Urothelium cell line (cell line): ENCODE measurements at regions not wholly inside any gene's neighbourhood (a gene's known extent, or its start where the extent isn't known, plus 50 kb on each side); places are given as distances from the start of the nearest gene placed in this dataset.
A peak's percentile ranks its signal among the peaks of the same experiment; 100 is the strongest.

Experiments
- DNase-seq: peaks from one replicate; pipeline ENCODE4 v3.0.0; 2011; ENCODE audit warnings: low spot score, mixed read lengths
- FAIRE-seq: peaks from 2 replicates; lab custom pipeline; 2011; peaks lifted over from hg19 to GRCh38; lab: Jason Lieb, UNC

DNA sequence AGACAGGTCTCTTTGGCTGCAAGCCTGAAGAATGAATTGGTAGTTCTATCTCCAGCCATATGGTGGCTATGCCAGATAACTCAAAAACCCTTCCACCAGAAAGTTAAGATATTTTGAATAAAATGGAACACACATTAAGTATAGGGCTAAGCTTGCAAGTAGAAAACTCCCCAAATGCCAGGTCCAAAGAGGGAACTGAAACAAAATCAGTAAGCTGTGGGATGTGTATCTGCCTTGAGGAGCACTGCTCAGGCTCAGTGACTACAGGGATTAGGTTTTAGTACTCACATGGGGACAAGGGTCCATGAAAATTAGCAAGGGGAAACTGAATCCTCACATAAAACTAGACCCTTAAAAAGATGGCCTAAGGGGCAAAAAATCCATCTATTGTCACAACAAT, 115.7 kb upstream of the PMFBP1 start:
- DNase-seq = no peak
- FAIRE-seq = no peak

DNA sequence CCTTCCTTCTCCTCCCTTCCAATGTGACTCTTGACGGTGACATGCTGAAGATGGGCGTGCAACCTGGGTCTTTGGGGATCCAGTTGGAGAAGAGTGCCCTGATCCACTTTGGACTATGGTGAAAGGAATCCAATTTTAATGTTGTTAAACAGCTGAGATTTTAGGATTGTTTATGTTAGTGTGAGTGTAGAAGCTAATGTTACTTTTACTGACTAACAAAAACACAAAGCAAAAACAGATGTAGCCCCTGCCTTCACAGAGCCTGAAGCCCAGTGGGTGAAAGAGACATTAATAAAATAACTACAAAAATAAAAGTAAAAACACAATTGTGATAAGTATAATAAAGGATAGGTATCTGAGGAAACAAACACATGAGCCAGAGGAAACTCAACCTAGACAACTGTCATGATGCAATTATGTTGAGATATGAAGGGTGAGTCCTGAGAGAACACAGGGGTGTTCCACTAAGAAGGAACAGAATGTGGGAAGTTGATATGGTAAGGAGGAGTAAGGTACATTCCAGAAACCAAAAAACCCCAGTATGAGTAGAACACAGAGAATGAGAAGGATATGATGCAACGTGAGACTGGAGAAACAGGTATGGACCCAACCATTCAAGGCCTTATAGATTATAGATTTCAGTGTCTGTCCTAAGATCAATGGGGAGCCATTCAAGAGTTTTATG, 115.1 kb upstream of the PMFBP1 start:
- DNase-seq (no peak), FAIRE-seq (no peak)

DNA sequence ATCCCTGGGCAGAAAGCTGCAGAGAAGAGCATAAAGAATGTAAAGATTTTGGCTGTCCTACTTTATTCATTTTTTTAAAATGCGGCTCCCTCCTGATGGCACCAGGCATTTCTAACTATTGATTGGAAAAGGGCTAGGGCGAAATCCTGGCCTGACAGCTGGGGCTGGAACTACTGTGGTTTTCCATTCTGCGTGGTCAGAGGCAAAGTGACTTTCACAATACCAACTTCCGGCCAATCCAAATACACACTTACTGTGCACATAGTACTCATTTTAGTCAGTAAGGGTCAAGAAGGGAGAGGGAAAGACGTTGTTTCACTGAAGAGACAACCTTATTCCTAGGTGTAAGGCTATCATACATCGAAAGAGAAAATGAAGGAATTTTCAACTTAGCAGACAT, 113.8 kb upstream of the PMFBP1 start:
- DNase-seq (no peak), FAIRE-seq (no peak)

DNA sequence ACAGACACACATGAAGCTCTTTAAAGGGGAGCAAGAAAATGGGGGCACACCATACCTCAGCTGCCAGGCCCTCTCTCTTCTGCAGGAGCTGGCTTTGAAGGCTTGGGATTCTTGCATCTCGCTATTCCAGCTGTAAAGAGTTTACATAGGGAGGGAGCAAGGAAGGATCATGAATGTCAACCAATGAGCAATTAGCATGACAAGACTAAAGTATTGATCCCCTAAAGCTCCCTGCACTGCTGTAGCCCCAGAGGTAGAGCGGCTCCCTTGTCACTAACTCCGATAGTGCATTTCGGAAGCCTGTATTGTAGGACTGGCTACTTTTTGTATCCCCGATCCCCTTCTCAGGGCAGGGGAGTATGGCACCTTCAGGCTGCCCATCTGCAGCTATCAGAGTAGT, 113.4 kb upstream of the PMFBP1 start:
- FAIRE-seq (no peak), DNase-seq (no peak)

DNA sequence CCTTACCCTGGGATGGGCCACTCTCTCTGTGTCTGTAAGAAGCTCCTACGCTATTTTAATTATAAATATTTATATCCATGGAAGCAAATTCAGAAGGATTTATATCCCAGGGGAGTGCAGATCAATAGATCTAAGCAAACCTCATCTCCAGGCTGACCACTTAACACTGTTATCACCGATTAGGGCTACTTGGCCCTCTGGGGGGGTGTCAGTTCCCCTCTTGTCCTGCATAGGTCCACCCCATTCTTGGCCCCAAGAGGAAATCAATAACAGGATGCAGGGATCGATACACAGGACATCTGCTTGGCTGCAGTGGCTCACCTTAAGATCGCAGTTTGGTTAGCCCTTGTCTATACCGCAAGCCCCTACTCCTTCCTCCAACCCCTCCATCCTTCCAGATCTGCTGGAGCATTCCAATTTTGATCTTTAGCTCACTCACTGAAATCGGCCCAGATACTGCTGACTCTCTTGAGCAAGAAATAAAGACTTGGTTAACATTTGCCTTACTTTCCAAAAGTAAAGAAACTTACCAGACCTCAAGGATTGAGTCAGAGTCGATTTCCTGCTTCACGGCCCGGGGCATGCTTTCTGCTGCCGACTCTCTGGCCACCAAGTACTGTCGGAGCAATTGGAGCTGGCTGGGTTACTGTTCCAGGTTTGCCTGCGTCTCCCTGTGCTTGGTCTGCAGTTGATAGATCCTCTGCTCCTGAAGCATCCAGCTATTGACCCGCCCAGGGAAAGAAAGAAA, 112.3 kb upstream of the PMFBP1 start:
- DNase-seq = no peak
- FAIRE-seq = no peak

DNA sequence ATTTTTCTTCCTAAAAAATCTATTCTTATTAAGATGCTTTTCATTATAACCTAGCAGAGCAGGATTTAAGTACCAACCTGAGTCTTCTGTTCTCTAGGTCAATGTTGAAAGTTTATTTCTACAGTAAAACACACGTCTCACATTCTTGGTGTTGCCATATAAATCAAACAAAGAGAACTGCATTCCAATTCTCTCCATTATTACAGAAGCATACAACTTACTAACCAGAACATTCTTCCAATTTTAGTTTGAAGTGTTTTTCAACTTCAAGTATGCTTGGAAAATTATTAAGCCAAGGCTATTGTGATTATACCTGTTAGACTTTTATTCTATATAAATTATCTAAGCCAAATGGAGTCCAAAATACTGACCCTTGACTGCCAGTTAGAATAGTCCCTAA, 110.4 kb upstream of the PMFBP1 start:
- FAIRE-seq = no peak

DNA sequence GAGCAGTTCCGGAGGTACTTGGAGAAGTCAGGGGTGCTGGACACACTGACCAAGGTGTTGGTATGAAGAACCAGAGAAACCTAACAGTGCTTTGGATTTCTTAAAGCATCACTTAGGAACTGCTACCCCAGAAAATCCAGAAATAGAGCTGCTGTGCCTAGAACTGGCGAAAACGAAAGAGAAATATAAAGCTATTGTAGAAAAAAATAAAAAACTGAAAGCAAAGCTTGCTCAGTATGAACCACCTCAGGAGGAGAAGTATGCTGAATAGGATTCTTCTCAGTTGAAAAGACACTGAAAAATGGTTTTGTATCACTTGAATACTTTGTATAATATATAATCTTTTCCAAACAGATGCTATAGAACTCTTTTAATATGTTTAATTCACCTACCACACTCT, 106.3 kb upstream of the PMFBP1 start:
- FAIRE-seq = no peak
- DNase-seq = no peak

More for the DNA sequence above, 110.4 kb upstream of the PMFBP1 start:
- no peak for DNase-seq

DNA sequence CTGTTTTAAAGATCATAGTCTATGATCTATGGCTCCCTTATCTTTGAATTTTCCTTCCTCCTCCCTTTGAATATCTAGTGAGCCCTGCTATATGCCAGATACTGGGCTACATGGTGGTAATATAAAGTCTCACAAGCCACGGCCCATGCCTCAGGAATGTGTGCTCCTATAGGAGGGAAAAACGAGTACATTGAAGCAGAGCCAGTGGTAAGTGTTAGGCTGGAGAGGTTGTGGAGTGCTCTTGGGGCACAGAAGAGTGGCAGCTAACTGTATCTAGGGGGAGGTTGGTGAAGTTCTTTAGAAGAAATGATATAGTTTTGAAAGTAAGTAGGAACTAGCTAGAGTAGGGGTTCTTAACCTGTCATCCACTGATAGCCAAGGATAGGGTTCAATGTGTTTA, 105.8 kb upstream of the PMFBP1 start:
- FAIRE-seq (no peak), DNase-seq (no peak)

DNA sequence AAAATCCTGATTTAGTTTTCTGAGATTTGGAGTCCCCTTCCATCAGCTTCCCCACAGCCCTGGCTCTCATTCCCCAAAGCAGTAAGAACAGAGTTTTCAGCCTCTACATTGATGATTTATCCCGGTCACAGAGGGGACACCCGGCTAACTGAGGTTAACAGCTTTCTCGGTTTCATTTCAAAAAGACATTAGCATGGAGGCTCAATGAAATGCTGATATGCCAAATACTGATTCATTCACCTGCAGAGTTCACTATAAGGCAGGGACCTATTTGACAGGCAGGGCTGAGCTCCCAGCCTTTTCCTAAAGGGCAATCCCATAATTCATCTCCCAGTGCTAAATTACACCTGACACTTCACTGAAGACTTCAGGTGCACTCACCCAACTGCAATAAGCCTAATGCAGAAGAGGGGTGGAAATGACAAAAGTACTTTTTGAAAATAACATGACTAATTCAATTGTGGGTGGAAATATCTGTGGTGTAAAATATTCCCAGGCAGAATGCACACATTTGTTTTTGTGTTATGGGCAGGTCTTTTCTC, 99.8 kb upstream of the PMFBP1 start:
- DNase-seq (no peak), FAIRE-seq (no peak)

DNA sequence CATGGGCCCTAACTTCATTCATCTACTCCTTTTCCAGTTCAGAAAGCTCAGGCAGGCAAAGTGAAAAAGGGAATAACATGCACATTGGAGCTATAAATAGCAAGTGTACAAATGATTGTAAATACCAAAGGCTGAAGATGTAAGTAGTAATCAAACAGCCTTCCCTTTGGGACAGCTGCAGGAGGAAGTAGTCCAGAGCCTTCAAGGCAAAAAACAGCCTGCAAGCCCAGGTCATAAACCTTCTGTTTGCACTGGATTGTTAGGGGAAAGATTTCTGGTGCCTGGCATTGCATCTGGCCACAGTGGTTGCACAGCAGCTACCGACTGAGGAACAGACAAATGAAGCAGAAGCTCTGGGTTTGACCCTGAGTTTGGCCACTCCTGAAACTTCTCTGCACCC, 98.6 kb upstream of the PMFBP1 start:
- DNase-seq (no peak), FAIRE-seq (no peak)

DNA sequence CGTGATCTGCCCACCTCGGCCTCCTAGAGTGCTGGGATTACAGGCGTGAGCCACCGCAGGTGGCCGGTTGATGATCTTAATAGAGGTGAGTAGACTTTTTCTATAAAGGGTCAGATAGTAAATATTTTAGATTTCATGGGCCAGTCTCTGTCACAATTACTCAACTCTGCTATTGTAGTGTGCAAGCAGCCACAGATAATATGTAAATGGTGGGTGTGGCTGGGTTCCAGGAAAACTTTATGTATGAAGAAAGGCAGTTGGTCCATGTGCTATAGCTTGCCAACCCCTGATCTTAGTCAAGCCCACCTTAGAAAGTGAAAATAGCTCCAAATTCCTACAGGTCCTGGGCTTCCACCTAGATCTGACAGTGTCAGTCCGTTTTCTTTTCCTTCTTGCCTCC, 94.9 kb upstream of the PMFBP1 start:
- DNase-seq = no peak
- no peak for FAIRE-seq

DNA sequence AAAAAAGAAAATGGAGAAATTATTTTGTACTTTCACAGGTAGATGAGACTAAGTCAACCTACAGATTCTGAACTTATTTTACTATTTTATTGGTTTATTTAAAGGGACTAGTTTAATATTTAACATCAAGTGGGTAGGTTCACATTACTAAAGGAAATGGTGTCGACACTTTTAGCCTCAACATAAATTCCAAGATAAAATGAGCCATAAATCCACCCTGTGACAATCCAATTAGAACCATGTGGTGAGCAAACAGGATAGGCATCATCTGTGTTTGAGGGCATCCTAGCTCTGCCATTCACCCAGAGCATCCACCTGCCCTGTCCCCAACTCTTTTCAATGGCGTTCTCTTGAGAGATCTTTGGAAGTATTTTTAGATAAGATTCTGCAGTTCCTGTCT, 92.8 kb upstream of the PMFBP1 start:
- DNase-seq = no peak
- no peak for FAIRE-seq

DNA sequence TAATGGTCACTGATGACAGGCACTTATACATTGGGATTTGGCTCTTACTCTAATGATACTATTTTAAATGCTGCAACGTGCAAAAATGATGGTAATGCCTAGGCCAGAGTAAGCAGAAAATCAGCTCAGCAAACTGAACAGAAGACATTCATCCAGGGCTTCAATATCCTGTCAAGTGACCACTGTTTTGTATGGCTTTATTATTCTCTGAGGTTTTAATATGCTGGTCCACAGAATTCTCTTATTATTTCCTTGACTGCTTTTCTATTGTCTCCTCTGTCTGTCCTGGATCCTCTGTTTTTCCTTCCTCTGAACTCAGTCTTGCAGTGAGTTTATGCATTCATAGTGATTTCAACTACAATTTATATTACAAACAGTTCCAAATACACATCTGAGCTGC, 90.8 kb upstream of the PMFBP1 start:
- DNase-seq = no peak
- no peak for FAIRE-seq

DNA sequence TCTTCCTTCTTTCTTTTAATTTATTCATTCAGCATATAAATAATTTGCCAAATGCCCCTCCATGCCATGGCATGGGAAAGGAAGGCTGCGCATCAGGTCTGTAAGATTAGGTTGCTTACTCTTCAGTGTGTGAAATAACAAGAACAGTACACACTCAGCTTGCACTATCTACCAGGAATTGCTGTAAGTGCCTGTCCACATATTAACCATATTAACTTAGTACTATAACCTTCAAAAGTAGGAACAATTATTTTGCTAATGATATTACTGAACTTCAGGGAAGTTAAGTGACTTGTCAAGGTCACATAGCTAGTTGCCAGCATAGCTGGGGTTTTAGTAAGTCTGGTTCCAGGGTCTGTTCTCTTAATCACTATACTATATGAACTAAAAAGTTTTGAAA, 89.2 kb upstream of the PMFBP1 start:
- DNase-seq (no peak), FAIRE-seq (no peak)

DNA sequence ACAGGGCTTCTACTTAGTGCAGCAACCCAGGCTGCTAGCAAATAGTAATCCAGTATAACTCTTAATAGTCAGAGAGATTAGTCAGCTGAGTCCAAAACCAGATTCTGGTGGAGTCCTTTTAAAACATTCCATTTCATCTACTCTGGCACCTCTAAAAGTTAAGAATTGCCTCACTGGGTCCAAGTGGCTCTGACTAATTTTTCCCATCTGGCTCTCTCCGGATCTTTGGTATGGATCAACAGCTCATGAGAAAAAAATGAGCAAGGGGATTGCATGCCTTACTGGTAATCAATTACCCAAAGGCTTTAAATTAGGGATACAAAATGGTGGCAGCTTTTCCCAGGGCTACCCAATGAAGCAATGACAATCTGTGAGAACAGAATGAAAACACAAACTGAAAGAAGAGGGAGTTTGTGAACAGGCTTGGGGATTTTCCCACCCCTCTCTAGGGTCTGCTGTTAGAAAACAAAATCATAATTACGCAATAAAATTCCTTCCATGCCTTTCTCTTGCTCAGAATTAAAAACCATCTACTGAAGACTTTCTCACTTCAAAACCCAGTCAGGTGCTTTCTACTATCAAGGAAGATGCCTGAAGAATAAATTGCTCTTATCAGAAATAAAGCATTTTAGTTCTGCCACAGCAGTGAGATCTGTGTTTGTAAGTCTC, 84.6 kb upstream of the PMFBP1 start:
- FAIRE-seq (no peak), DNase-seq (no peak)

DNA sequence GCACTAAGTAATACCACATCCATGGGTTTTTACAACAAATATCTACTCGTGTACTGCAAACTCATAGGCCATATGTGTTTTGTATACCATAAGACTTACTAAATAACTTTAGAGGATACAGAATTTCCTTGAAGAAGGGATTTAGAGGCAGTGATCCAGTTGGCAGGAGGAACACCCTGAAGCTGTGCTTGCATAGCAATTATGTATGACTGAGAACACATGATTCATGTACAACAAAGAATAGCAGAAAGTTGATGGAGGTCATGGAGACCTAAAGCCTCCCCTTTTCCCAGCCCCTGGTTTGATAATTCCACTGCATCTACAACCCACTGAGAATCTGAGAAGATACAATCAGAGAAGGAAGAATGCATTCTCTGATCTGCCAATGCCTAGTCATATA, 83.8 kb upstream of the PMFBP1 start:
- FAIRE-seq = no peak

DNA sequence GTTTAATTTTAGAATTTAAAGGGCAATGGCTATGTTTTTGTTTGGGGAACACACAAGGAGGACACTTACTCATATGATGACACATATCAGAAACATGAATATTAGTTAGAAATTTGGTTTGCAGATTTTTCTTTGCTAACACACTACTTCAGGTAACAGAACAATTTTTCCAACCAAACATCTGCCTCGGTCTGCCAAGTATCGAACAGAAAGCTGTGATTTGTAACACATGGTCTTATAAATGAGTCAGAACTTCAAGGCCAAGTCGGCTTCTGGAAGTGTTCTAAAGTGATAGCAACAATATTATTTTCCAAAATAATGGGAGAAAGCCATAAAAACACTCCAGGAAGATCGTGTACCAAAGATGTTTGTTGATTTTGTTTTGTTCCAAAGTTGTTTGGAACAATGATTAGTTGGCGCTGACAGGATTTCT, 75.9 kb upstream of the PMFBP1 start:
- DNase-seq (no peak), FAIRE-seq (no peak)

More for the DNA sequence above, 83.8 kb upstream of the PMFBP1 start:
- DNase-seq = no peak

DNA sequence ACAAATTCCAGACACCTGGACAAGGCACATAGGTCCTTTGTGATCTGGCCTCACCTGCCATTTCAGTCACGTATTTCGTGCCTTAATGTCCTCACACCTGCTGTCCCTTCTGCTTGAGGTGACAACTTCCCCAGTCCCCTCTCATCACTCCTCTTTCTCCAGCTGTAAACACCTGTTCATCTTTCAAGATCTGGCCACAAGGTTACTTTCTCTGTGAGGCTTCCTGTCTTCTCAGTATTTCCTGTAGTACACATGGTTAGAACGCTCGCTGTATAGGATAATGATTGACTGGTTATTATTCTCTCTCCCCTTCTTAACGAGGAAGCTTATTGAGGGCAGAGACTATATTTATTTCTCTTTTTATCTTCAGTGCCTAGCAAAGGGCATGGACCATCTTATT, 74.5 kb upstream of the PMFBP1 start:
- FAIRE-seq (no peak), DNase-seq (no peak)

DNA sequence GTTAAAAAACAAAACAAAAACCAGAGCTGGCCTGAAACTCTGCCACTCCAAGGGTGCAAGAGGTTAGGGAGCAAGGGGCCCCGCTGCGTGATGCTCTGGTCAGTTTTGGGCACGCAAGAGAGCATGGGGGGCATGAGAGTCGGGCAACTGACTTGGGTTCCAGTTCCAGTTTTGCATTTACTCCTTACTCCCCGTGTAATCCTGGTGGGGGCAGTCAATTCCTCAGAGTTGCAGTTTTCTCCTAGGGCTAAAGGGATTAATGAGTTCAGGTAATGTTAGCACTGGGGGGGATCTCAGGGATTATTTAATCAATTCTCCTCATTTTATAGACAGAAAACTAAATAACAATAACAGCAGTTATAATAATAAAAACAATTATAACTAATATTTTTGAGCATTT, 72.9 kb upstream of the PMFBP1 start:
- no peak for FAIRE-seq
- DNase-seq = no peak

DNA sequence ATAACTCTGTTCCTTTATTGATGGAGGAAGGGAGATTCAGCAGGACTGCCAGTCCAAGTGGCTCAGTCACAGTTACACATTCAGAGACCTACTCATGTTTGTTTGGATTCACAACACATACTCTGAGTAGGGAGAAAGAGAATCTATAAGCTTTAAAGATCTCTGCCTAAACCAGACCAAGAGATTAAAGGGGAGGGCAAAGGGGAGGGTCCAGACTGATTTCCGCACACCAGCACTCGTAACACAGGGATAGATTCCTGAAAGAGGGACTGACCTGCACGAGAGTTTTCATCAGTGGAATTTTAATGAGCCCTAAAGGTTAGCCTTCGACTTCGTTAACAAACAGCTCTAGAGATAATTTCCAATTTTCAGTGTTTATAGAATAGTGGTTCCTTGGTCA, 71.7 kb upstream of the PMFBP1 start:
- no peak for DNase-seq
- no peak for FAIRE-seq

DNA sequence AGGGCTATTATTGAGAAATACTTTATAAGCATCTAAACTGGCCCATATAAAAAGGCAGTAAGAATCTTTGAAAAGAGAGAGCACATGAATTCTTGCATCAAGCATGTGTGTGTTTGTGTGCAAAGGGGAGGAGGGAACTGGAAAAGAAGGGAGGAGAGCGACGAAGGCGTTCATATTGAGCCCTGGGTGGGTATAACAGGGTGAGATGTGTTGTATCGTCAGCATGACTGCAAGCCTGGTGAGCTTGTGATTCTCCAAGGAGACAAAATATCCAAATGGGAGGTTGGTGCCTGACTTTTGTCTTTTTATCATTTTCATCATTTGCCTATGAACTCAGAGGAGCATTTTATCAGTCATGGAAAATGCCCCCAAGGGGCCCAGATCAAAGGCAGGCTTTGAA, 70.8 kb upstream of the PMFBP1 start:
- no peak for DNase-seq

DNA sequence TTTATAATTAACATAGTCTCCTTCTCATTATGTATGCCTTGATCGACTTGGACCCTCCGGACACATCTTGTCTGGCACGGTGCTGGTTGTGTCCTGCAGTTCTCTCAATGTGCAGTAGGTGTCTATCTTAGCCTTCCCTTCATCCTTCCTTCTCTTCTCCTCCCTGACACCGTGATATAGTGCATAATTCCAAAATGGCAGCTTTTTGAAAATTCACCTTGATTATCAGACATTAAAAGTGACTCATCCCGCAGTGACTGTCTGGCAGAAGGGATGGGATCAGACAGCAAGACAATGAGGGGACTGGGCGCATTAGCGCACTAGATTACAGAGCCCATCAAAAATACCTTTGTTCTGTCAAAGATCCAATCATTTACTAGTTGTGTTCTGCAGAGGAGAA, 70.0 kb upstream of the PMFBP1 start:
- no peak for FAIRE-seq
- DNase-seq = peak; percentile 55

More for the DNA sequence above, 70.8 kb upstream of the PMFBP1 start:
- no peak for FAIRE-seq
